ENCODE measurements at regions not wholly inside any gene's neighbourhood (a gene's known extent, or its start where the extent isn't known, plus 50 kb on each side); places are given as distances from the start of the nearest gene placed in this dataset.

- no peak overlapping the region for H3K4me3 ChIP-seq (ENCODE audit: low read length)
Observed at GRCh38 chr5:63573380-63573779, 388.9 kb downstream of the HTR1A start.

GRCh38 chr5:63572740-63573139, 389.5 kb downstream of the HTR1A start:
- DNase-seq (ENCODE audit: low read depth, low spot score) = no peak
- no peak overlapping the region for H3K4me3 ChIP-seq (ENCODE audit: low read length)

More at GRCh38 chr5:63573380-63573779, 388.9 kb downstream of the HTR1A start:
- no peak for DNase-seq (ENCODE audit: low read depth, low spot score)

DNA sequence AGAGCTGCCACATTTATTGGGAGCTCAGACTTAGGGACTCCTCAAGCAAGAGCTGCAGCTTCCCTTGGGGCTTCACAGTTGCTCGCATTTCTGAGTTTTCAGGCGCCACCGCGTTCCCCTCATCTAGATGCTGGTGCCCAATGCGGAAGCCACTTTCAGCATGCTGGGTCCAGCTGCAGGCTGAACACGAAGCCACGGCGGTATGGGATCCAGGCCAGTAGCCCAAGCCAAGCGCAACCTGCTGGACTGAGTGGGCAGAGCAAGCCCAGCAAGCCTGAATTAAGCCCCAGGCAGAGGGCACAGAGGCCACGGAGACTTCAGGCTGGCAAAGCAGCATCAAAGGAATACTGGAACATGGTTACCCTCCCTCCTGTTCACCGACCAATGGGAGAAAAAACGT, 391.5 kb downstream of the HTR1A start:
- no peak overlapping the region for H3K4me3 ChIP-seq (ENCODE audit: low read length)
- DNase-seq (ENCODE audit: low read depth, low spot score) = no peak

GRCh38 chr5:63564789-63565188, 397.5 kb downstream of the HTR1A start:
- DNase-seq (ENCODE audit: low read depth, low spot score) = no peak

DNA sequence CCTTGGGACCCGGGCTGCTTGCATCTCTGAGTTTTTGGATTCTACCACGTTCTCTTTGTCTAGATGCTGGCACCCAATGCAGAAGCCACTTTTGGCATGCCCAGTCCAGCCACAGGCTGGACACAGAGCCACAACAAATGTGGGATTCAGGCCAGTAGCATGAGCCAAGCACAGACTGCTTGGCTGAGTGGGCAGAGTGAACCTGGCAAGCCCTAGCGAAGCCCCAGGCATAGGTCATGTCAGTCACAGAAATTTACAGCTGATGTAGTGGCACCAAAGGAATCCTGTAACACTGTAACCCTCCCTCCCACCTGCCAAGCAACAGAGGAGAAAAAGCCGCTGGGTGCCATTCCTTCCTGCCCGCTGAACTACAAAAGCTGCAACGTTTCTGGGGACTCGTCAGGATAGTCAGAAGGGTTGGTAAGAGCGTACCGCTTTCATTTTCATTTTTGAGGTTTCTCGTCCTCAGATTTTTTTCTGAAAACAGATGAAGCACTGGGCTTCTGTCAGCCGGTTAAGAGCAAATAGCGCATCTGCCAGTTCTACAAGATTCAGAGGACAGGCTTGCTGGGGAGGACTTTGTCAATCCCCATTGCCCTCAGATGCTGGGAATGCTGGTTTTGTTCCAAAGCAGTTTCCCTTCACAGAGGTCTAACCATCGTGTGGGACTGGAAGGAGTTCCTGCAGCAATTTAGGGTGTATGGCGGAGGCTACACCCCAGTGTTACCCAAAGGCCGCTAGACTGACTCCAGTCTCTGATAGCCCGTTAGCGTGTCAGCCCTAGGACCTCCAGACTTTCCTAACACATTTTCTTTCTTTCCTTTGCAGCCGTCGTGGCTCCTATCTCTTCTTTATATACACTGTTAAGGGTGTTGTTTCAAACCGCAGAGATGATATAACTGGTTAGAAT, 399.0 kb downstream of the HTR1A start:
- DNase-seq (ENCODE audit: low read depth, low spot score) = peak; percentile 6
- H3K4me3 ChIP-seq (ENCODE audit: low read length) = no peak overlapping the region

More at GRCh38 chr5:63564789-63565188, 397.5 kb downstream of the HTR1A start:
- no peak overlapping the region for H3K4me3 ChIP-seq (ENCODE audit: low read length)

GRCh38 chr5:63555874-63556273, 406.4 kb downstream of the HTR1A start:
- DNase-seq (ENCODE audit: low read depth, low spot score) = no peak

DNA sequence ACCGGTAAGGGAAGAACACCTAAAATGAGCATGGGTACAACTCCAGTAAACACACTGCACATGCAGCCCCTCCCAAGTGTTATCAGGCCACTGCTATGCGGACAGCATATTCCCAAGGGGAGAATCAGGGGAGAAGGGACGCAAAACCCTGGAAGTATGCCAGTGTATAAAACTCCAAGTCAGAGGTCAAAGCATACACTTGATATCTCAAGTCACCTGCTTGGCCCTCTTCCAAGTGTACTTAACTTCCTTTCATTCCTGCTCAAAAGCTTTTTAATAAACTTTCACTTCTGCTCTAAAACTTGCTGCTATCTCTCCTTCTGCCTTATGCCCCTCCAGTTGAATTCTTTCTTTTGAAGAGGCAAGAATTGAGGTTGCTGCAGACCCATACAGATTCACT, 408.1 kb downstream of the HTR1A start:
- no peak for DNase-seq (ENCODE audit: low read depth, low spot score)
- H3K4me3 ChIP-seq (ENCODE audit: low read length) = no peak overlapping the region

More at GRCh38 chr5:63555874-63556273, 406.4 kb downstream of the HTR1A start:
- no peak overlapping the region for H3K4me3 ChIP-seq (ENCODE audit: low read length)

DNA sequence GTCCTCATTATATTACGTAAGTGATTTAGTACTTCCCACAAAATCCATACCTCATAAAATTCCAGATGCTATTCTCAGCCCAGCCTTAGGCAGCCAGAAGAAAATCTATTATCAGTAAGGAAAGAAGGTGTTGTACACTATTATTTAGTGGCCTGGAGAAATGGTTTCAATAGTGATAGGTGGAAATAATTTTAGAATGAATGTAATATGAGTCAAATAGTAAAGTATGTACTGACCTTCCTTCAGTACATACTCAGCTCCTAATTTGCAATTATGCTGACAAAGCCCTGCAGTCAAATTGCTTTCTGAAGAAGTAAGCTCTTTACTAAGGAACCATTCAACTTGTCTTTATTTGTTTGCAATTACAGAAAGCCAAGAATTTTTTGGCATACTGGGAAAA, 409.2 kb downstream of the HTR1A start:
- H3K4me3 ChIP-seq (ENCODE audit: low read length) = no peak overlapping the region
- DNase-seq (ENCODE audit: low read depth, low spot score) = no peak

- no peak overlapping the region for H3K4me3 ChIP-seq (ENCODE audit: low read length)
- DNase-seq (ENCODE audit: low read depth, low spot score) = no peak
Observed at GRCh38 chr5:63535840-63536602, 426.2 kb downstream of the HTR1A start.

- DNase-seq (ENCODE audit: low read depth, low spot score) = no peak
- no peak overlapping the region for H3K4me3 ChIP-seq (ENCODE audit: low read length)
Observed at GRCh38 chr5:63524281-63524680, 438.0 kb downstream of the HTR1A start.

- no peak for DNase-seq (ENCODE audit: low read depth, low spot score)
- H3K4me3 ChIP-seq (ENCODE audit: low read length) = no peak overlapping the region
Observed at GRCh38 chr5:63516006-63516405, 446.2 kb downstream of the HTR1A start.

DNA sequence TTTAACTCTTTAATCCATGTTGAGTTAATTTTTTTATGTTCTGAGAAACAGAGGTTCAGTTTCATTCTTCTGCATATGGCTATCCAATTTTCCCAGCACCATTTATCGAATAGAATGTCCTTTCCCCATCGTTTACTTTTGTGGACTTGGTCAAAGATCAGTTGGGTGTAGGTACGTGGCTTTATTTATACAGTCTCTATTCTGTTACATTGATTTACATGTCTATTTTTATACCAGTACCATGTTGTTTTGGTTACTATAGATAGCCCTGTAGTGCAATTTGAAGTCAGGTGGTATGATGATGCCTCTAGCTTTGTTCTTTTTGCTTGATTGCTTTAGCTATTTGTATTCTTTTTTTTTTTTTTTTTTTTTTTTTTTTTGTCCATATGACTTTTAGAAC, 462.0 kb downstream of the HTR1A start:
- H3K4me3 ChIP-seq (ENCODE audit: low read length) = no peak overlapping the region
- no peak for DNase-seq (ENCODE audit: low read depth, low spot score)

GRCh38 chr5:63495225-63495624, 467.0 kb downstream of the HTR1A start:
- no peak for DNase-seq (ENCODE audit: low read depth, low spot score)
- no peak overlapping the region for H3K4me3 ChIP-seq (ENCODE audit: low read length)

GRCh38 chr5:63483338-63483737, 478.9 kb downstream of the HTR1A start:
- no peak for DNase-seq (ENCODE audit: low read depth, low spot score)
- H3K4me3 ChIP-seq (ENCODE audit: low read length) = no peak overlapping the region

DNA sequence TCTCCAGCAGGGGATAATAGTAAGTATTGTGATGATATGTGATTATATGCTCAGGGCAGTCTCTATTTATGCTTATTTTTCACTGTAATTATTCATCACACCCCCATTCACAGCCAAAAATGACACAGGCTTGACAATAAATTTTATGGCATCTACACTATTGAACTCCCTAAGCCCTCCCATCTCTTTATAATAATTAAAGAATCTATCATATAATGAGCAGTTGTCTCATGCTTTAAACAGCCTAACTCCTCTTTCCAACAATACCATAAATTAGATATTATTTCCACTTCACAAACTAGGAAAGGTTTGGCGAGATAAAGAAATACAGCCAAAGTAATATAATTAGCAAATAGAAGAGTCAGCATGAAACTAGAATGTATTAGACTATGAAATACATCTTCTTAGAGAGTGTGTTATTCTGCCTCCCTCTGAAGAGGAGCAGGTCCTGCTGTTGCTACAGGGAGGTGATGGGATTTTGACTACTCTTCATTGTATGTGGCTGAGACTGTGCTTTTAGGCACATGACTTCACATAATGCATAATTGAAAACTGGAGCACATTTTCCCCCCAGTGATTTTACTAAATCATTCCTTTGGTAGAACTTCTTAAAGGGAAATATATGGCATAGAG, 488.8 kb downstream of the HTR1A start:
- no peak overlapping the region for H3K4me3 ChIP-seq (ENCODE audit: low read length)
- no peak for DNase-seq (ENCODE audit: low read depth, low spot score)

DNA sequence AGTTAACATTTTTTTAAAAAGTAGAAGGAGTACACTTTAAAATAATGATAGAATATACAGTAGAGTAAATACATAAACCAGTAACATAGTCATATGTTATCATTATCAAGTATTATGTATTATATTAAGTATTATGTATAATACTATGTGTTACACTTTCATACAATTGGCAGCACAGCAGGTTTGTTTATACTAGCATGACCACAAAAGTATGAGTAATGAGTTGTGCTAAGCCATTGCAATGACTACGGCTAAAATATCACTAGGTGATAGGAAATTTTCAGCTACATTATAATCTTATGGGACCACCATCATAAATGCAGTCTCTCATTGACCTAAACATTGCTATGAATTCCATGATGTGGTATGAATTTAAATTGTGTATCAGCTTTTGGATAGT, 506.0 kb downstream of the HTR1A start:
- no peak for DNase-seq (ENCODE audit: low read depth, low spot score)
- H3K4me3 ChIP-seq (ENCODE audit: low read length) = no peak overlapping the region

DNA sequence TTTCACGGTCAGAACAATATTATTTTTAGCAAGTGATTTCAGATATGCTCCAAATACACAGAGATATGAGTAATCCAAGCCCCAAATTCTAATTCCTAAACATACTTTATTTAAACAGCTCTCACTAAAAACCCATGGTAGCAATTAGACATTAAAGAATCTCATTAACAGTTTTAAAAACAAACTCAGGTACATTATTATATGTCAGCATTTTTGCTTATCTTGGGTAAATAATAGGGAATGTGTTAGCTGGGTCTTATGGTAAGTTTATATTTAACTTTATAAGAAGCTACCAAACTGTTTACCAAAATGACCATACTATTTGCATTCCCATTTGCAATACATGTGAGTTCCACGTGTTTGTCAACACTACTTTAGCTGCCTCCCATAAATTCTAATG, 511.1 kb downstream of the HTR1A start:
- no peak for DNase-seq (ENCODE audit: low read depth, low spot score)
- H3K4me3 ChIP-seq (ENCODE audit: low read length) = no peak overlapping the region

- DNase-seq (ENCODE audit: low read depth, low spot score) = no peak
- H3K4me3 ChIP-seq (ENCODE audit: low read length) = no peak overlapping the region
Observed at GRCh38 chr5:63439537-63439936, 522.7 kb downstream of the HTR1A start.

DNA sequence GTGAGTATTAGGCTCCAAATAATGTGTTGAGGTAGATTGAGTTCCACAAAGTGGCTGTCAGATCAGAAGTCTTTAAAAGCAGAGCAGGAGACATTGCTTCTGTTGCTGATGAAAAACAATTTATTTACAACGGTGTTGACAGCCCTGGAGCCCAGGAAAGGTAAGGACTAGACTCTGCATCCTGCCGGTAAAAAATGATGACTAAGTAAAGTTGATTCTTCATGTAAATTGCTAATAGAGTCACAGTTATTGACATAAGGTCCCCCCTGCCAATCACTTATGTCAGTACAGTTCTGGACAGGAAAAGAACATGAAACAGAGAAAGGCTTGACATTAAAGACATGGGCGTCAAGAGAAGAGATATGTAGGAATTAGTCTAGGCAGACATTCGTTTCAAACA, 552.5 kb downstream of the HTR1A start:
- H3K4me3 ChIP-seq (ENCODE audit: low read length) = no peak overlapping the region

DNA sequence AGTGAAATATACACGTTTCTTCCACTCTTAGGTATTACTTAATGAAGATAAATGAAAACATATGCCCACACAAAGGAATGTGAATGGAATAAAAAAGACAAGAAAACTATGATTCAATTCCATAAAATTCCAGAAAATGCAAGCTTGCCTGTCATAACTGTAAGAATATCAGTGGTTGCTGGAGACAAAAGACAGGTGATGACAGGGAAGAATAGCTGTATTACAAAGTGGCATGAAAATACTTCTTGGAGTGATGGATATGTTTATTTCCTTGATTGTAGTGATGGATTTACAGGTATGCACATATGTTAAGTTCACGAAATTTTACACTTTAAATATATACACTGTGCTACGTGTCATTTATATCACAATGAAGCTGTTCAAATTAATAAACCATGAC, 553.3 kb downstream of the HTR1A start:
- no peak for DNase-seq (ENCODE audit: low read depth, low spot score)
- no peak overlapping the region for H3K4me3 ChIP-seq (ENCODE audit: low read length)

More for the DNA sequence above, 552.5 kb downstream of the HTR1A start:
- no peak for DNase-seq (ENCODE audit: low read depth, low spot score)

Data from Jurkat, Clone E6-1 (cell line).